CD4-positive, alpha-beta T cell treated with Interleukin-4 for 1 hour (primary cell): ENCODE measurements at regions not wholly inside any gene's neighbourhood (a gene's known extent, or its start where the extent isn't known, plus 50 kb on each side); places are given as distances from the start of the nearest gene placed in this dataset.
"Not testable (repeated sequence)": the region's sequence is repeated elsewhere in the genome, so short reads cannot be mapped to it uniquely, and the experiment has no call there.

Experiments
- DNase-seq, 2 donors: peaks; one replicate each; pipeline ENCODE4 v3.0.0-alpha.2; 2020 to 2022

DNA sequence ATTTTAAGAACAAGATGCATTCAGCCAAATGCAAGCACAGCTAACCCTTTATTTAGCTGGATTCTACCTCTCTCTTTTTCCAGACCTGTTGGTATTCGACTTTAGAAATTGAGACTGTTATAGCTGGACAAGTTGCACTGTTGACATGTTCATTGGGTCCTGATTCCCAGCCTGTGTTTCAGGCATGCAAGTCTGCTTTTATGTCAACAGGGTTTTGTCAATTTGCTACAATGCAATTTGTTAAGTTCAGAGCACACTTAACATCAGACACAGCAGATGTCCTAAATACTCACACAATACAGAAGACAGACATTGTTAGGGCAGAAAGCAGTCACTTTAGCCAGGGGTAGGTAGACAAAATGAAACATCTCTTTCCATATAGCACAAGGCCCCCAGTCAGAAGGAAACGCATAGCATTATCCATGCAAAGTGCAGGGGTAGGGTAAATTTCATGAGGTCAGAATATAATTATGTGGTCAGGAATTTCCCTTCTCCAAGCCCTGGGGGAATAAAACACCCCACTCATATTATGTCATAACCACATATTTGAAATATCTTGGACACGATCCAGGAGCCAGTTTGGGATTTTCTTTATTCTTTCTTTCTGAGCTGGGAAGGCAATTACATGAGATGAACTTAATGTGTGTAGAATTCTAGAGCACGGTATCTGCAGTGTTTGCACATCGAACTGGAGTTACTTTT lies 504.1 kb downstream of the NTRK3 start:
- DNase-seq = no peak

DNA sequence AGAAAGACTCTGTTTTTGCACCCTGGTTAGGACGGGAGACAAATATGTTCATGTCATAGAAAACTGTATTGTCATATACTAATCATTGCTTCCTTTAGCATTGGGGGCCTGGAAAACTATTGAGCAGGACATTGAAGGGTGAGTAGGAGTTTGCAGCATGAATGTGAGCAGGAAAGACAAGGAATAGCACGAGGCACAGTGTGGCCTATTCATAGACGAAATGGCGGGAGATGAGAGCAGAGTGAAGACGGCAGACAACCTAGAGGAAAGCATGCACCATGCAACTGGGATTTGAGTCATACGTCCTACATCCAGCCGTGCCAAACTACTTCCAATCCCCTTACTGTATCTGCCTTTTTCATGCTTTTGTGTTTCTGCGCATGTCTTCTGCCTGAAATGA lies 508.1 kb downstream of the NTRK3 start:
- no peak for DNase-seq

DNA sequence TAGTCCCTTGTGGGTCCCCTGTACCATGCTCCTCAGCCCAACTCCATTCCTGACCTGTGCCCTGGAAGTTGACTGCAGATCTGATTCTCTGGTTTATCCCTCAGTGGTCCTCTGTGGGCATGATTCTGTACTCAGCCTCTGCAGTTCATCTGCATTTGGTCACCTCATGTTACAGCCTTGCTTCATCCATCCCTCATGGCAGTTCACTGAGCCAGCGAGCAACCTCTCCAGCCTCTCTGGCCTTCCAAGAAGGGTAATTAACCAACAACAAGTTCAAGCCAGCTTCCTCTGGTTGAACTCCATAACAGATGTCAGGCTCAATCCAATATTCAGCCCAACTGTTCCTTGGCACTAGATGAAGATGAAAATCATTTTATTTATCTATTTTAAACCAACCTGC lies 509.5 kb downstream of the NTRK3 start:
- no peak for DNase-seq

DNA sequence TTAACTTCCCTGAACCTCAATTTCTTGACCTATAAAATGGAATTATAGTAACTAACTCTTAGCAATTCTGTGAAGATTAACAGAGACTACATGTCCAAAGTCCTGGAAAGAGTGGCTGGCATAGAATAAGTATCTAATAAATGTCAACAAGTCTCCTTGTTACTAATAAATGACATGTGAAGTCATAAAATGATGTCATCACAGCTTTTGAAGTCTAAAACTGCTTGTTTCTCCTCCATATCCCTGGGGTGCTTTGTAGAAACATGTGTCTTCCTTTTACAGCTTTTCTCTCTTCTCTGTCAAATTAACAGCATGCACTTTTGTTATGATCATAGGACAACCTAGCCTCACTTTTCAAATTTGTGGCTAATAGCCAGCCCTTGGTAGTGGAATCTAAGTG lies 510.2 kb downstream of the NTRK3 start:
- no peak for DNase-seq

DNA sequence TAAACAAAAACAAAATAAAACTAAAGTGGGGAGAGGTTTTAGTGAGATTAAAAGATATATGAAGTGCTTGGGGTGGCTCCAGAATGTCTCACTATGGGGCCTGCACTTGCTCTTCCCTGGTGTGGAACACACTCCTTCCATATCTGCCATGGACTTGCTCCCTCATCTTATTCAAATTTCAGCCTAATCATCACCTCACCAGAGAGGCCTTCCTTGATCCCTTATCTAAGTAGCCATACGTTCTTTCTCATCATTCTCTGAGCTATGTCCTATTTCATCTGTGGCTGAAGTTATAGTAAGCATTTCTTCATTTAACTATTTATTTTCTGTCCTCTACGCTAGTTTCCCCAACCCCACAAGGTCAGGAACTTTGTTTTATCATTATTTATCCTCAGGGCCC lies 511.7 kb downstream of the NTRK3 start:
- no peak for DNase-seq

DNA sequence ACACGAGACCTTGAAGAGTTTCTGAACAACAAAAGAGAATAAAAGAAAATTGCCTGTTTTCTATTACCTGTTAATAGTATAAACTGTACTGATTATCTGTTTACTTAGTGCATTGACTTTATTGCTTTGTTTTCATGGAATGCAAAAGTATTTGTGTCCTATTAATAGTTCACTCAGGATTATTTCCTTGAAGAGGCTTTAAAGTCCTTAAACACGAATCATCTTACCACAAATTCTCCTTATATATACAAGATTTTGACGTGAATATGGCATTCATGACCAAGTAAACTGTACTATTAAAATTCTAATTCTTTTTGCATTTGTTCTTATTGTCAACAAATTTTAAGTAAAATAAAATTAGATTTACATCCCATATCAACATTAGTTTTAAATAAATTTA lies 513.0 kb downstream of the NTRK3 start:
- no peak for DNase-seq

DNA sequence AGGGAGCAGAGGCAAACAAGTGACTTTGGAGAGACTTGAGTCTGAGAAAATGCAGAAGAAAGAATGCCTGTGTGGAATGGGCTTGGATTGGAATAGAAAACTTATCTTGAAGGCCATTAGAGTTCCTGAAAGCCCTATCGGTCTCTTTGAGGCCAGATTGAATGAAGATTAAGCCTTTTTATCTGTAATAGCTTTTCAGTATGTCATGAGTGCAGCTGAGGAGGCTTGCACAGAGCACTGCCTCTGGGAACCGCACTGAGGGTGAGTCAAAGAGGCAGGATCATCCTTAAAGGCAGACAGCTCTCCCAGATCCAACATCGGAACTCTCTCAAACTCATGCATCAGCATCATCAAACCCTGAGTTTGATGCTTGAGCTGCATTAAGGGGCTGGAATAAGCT lies 515.2 kb downstream of the NTRK3 start:
- no peak for DNase-seq

DNA sequence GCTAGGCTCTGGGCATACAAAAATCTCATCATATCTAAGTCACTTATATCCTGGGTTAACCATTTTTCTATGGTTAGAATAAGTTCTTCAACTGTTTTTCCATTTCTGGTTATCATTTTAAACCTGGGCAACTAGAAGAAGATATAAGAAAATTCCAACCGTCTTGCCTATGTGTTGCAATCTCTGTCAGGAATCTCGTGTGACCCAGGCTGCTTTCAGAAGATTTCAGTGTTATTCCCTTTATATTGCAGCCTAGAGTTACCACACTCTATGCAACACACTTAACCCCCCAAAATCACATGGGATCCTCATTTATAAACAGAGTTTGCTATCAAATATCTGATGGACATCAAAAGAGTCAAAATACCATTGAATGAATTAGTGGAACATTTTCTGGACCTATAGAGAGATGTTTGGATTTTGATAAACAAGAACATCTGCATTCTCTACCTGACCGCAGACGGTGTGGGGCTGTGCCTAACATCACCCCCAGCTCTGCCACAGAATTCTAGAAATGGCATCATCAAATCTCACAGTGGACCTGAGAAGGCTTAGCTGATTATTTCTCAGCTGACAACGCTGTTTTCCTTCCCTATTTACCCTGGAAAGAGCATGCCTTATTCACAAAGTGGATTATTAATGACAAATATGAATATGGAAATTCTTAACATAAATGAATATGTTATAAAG lies 515.7 kb downstream of the NTRK3 start:
- DNase-seq = no peak

DNA sequence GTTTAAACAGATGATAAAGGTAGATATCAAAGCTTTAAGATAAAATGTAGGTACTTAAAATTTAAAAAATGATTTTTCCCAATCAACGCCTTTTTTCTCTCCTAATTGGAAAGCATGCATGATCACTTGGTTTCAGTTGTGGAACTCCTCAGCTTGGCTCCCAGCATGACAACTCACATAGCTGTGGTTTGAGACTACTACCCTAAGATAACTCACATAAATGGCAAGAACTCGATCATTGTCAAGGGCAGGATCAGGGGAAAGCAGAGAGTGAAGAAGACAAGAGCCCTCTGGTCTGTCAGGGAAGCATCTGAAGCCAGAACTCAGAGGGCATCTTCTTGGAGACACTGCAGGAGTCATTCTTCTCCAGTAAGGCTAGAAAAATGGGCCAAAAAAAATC lies 516.7 kb downstream of the NTRK3 start:
- no peak for DNase-seq

DNA sequence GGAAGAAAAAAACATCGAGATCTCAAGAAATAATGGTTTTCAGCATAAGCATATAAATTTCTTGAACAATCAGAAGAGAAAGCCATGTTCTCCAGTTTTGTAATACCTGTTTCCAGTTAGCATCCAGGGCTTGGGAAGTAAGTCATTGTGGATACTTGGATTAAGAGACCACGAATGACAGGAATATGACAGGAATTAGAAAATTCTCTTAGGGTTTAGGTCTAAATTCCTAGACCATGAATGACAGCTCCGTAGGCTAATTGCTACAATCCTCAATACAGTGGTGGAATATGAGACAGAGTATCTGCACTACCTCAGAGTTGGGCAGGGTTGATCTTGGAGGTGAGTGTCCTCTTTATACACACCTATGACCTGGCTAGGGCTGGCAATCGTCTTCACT lies 517.5 kb downstream of the NTRK3 start:
- no peak for DNase-seq

DNA sequence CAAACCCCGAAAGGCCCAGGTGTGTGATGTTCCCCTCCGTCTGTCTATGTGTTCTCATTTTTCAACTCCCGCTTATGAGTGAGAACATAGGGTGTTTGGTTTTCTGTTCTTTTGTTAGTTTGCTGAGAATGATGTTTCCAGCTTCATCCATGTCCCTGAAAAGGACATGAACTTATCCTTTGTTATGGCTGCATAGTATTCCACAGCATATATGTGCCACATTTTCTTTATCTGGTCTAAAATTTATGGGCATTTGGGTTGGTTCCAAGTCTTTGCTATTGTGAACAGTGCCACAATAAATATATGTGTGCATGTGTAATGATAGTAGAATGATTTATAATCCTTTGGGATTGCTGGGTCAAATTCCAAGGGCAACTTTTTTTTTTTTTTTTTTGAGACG lies 519.1 kb downstream of the NTRK3 start:
- not testable (repeated sequence) for DNase-seq

DNA sequence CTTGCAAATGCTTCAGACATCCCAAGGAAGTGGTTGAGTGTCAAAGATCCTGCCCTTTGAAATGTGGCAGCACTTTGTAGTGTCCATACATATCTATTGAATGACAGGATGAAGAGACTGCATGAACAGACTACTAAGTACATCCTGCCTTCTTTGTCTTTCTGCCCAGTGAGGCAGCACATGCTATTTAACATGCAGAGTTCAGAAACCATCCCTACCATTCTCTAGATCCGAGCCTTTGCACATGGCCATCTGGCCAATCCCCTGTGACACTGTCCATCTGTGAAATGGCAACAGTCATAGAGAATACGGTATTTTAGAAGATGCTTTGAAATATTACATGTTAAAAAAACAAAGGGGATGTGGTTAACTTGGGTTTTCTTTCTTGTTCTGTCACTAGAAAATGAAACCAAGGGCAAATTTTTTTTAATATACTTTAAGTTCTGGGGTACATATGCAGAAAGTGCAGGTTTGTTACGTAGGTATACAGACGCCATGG lies 519.6 kb downstream of the NTRK3 start:
- DNase-seq = peak in 1 of 2 donors; percentile 18

DNA sequence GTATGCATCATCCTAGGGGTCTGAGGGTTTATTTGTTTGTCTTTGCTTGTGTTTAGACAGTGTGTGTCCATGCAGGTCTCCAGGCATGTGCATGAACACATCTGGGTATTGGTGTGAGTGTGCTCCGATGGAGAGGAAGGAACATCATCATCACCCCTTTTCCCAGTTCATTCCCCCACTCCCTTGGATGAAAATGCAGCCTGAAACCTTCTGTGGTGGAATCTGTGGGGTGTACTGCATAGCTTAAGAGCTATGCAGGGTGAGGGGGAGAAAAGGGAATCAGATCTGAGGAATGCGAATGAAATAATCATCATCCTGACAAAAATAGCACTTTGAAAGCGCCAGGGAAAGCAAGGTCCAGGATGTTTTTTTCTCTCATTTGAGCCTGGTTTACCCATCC lies 520.1 kb downstream of the NTRK3 start:
- DNase-seq = no peak

DNA sequence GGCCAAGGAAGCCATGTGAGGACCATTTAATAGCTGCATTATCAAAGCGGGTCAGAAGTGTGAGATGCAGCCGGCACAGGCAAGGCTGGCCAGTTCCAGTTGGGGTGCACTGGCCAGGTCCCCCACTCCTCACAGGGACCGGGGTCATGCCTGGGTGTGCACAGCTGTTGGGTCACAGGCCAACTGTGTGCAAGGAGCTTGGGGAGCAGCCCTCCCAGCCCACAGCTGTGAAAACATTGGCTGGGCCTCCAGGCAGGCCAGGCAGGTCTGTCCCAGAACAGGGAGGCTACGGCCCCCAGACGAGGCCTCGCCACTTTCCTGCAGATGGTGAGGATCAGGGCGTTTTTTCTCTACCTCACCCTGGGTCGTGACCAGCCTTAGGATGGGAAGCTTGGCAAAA lies 521.0 kb downstream of the NTRK3 start:
- no peak for DNase-seq

DNA sequence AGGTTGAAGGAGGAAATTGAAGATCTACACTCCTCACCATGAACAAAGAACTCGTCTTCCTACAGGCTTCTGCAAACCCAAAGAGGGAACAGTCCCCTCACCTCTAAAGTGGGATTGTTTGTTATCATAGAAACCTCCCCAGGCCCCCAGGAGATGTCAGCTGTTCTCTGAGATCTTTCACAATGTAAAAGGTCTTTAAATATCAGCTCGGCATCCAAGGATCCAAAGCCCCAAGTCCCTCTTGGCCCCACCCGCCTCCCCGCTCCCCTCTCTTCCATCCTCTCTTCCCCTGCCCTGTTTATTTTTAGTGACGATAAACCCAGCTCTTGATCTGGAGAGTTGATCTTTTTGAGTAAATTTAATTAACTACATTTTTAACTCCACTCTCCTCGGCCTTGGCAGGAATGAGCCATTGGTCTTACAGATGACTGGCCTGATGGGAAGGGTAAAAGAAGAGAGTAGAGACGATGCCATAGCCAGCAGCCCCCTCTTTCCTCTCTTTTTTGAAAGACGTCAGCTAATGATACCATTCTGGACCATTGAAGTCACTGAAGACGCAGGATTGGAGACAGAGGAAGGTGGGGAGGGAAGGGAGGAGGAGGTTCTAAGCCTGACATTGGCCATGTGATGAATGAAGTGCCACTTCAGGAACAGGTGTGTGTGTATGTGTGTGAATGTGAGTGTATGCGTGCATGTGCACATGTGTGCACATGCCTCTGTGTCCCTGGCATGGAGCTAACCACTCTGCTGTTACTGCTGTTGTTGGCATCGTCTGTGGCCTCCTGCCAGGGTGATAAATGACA lies 521.8 kb downstream of the NTRK3 start:
- no peak for DNase-seq

DNA sequence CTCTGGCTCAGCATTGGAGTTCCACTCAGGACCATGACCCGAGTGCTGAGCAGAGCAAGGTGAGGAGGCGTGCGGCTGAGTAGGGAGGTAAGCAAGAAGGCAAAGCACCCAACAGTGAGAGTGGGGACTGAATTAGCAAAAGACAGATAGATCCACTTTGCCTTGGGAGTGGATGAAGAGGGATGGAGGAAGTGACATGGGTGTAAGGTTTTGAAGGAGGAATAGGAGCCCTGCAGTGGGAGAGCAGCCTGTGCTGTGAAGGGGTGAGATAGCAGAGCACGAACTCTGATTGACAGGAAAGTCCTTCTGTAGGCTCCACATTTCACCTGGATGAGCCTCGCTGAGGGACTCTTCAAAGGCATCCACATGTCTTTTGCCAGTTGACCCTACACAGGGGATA lies 522.6 kb downstream of the NTRK3 start:
- no peak for DNase-seq

DNA sequence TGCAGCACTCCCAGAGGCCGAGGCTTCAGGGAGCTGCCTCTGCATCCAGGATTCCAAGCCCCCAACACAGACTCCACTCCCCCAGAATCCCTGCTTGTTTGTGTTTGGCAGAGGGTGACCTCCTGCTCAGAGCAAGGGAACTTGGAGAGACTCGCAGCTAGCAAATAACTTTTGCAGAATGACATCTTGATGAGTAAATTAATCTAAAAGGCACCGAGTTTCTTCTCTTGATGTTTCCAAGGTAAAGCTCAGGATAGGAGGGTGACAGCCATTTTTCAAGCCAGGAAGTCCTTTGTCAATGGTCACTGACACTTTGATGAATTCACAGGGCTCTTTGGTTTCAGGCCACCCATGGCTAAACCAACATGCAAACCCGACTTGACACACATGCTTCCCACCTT lies 523.0 kb downstream of the NTRK3 start:
- no peak for DNase-seq

DNA sequence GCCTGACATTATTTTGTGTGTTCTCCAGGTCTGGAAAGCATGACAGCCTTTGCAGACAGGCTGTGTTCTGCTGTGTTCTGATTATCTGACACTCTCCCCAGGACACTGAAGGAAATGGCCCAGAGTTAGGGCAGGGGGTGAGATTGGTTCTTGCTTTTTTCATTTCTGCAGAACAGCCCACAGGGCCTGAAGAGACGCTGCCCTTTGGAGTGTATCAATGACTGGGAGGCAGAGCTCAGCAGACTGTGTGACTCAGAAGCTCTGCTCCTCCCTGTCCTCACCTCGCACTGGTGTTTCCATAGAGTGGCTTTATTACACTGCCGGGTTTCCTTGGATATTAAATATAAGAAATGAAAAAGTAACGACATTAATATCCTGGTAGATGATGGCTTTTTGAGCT lies 523.6 kb downstream of the NTRK3 start:
- DNase-seq = no peak

DNA sequence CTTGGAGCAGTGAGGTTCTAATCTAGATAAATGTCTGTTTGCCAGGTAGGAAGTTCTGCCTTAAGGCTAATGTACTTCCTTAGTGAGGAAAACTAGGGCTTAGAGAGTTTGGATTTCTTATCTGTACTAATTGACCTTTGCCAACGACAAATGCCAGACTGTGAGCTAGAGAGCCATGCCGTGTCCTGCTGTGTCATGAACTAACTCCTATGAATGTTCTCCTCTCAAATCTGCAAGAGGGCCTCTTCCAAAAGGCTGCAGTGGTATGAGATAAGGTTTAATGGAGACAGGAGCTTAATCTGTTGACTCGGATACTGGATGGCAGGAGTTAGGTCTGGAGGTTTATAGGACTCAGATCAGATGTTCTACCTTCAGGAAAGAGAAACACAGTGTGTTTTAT lies 524.9 kb downstream of the NTRK3 start:
- DNase-seq = no peak

DNA sequence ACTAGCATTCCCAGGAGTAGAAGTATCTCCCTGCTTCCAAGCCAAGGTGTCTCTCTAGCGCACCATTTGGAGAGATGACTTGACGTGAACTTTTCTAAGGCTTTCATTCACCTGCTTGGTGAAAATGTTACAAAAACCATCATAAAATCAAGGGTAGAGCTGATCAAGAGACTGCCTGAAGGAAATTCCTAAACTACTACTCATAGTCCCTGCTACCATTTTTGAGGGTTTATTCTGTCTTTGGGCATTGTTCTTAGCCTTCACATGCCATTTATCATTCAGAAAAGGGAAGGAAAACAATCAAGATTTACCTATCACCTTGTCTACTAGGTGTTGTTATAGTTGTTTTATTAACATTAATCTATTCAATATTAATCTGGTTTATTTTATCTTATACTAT lies 525.8 kb downstream of the NTRK3 start:
- no peak for DNase-seq

DNA sequence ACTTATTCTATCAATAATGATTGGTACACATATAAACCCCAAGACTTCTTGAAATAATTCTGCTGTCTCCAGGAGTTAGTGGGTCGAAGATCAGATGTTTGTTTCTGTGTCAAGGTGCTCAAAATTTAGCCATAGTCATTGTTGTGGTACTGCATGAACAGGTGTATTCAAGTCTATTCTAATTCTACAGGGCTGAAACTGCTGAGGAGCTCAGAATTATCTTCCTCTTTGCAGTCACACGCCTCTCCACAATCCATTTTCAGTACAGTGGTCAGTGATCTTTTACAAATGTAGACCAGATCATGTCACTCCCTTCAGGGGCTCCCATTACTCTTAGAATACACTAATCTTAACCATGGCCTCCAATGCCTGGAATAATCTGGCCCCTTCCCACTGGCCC lies 527.5 kb downstream of the NTRK3 start:
- DNase-seq = no peak

DNA sequence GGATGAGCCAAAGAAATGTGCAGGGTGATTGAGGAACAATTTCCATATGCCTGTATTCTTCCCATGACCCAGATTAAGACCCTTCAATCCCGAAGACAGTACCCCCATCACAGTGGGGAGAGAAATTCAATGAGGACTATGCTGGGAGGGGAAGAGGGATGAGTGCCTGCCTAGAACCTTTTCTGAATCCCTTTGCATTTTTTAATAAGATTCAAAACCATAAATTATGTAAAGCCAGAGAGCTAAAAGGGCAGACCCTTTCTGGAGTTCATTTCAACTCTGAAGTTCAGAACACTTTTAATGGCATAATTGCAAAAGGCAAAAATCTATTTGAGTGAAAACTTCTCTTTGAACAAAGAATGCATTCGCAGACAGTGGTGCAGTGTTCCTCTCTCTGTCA lies 529.5 kb downstream of the NTRK3 start:
- no peak for DNase-seq

DNA sequence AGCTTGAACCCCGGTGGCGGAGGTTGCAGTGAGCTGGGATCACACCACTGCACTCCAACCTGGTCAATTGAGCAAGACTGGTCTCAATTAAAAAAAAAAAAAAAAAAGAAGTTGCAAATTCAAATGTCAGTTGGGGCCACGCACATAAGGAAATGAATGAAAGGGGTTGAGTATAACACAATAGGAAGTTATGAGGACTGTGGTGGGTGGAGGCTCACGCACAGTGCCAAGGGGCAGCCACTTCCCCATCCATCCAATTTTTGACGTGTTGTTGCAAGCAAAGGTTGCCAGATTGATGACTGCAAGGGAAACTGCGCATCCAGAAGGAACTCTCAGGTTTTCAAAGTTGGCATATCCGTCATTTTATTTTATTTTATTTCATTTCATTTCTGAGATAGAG lies 532.2 kb downstream of the NTRK3 start:
- DNase-seq = peak in 1 of 2 donors; percentile 16
